Smooth muscle cell (in vitro differentiated cells): ENCODE measurements at regions not wholly inside any gene's neighbourhood (a gene's known extent, or its start where the extent isn't known, plus 50 kb on each side); places are given as distances from the start of the nearest gene placed in this dataset.

Source experiments
- DNase-seq: peaks from one replicate; lab custom pipeline; 2025; ENCODE audit not compliant: unreplicated experiment; lab: John Stamatoyannopoulos, UW
- H2AFZ ChIP-seq: fragments of 200-600 bp; sonication (generic); 2 replicates; pipeline ENCODE4 v1.6.0; 2016; ENCODE audit warnings: antibody characterized with exemption, low read depth, mild to moderate bottlenecking
- H3F3A ChIP-seq: fragments of 200-600 bp; sonication (generic); 2 replicates; pipeline ENCODE4 v1.6.0; 2017; ENCODE audit warnings: antibody characterized with exemption, low read depth
- H3K27ac ChIP-seq: fragments of 200-600 bp; sonication (generic); 2 replicates; pipeline ENCODE4 v1.5.1; 2016; ENCODE audit warnings: low read depth, mild to moderate bottlenecking
- H3K27me3 ChIP-seq: fragments of 200-600 bp; sonication (generic); 2 replicates; pipeline ENCODE4 v1.6.1; 2016; ENCODE audit warnings: low read depth, mild to moderate bottlenecking
- H3K36me3 ChIP-seq: fragments of 200-600 bp; sonication (generic); 2 replicates; pipeline ENCODE4 v1.5.1; 2016; ENCODE audit warnings: low read depth
- H3K4me1 ChIP-seq: fragments of 200-600 bp; sonication (generic); 2 replicates; pipeline ENCODE4 v1.5.1; 2016; ENCODE audit warnings: low read depth
- H3K4me2 ChIP-seq: fragments of 200-600 bp; sonication (generic); 2 replicates; pipeline ENCODE4 v1.6.0; 2016; ENCODE audit warnings: mild to moderate bottlenecking
- H3K4me3 ChIP-seq: fragments of 200-600 bp; sonication (generic); 2 replicates; pipeline ENCODE4 v1.5.1; 2016; ENCODE audit warnings: mild to moderate bottlenecking
- H3K79me2 ChIP-seq: fragments of 200-600 bp; sonication (generic); 2 replicates; pipeline ENCODE4 v1.6.0; 2016; ENCODE audit warnings: low read depth, mild to moderate bottlenecking
- H3K9ac ChIP-seq: fragments of 200-600 bp; sonication (generic); 2 replicates; pipeline ENCODE4 v1.6.0; 2016; ENCODE audit warnings: low read depth
- H3K9me3 ChIP-seq: fragments of 200-600 bp; sonication (generic); replicated peaks from 2 replicates; pipeline ENCODE4 v1.5.1; 2016; ENCODE audit warnings: low read depth
- H4K20me1 ChIP-seq: fragments of 200-600 bp; sonication (generic); 2 replicates; pipeline ENCODE4 v1.6.0; 2016; ENCODE audit warnings: low read depth
- WGBS: methylation state at CpG from one replicate; pipeline ENCODE4 v1.1.7; 2016; ENCODE audit warnings: low lambda C conversion rate; 5-methylcytosine and 5-hydroxymethylcytosine counted together
- TF ChIP-seq, protein P1 (sequence below): fragments of 200-600 bp; sonication (generic); IDR thresholded peaks from 2 replicates; pipeline ENCODE4 v1.5.1; 2017; ENCODE audit warnings: borderline replicate concordance, mild to moderate bottlenecking, antibody characterized with exemption; ENCODE audit not compliant: insufficient read depth, poor library complexity, severe bottlenecking

DNA sequence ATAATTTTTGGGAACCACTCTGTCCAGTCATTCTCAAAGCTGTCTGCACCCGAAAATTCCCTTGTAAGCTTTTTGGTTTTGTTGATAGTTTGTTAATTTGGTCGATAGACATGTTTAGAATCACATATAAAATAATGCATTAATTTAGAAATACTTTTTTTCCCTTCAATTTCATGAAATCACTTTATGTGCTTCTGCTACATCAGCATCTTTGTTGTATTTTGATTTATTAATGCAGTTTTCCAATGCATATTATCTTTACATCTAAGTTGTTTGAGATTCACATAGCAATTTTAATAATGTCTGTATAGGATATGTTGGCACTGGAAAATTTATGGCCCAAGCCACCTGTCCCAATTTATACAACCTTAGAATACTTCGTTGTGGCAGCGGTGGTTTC, 60.6 kb upstream of the SV2C start:
- TF ChIP-seq, protein P1, sequence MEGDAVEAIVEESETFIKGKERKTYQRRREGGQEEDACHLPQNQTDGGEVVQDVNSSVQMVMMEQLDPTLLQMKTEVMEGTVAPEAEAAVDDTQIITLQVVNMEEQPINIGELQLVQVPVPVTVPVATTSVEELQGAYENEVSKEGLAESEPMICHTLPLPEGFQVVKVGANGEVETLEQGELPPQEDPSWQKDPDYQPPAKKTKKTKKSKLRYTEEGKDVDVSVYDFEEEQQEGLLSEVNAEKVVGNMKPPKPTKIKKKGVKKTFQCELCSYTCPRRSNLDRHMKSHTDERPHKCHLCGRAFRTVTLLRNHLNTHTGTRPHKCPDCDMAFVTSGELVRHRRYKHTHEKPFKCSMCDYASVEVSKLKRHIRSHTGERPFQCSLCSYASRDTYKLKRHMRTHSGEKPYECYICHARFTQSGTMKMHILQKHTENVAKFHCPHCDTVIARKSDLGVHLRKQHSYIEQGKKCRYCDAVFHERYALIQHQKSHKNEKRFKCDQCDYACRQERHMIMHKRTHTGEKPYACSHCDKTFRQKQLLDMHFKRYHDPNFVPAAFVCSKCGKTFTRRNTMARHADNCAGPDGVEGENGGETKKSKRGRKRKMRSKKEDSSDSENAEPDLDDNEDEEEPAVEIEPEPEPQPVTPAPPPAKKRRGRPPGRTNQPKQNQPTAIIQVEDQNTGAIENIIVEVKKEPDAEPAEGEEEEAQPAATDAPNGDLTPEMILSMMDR: no peak
- Histone ChIP-seq H3K4me2 (no peak overlapping the region), H3K9me3 (no peaks in the 10 kb centered on the region), H3K27ac (no peak overlapping the region), H3K27me3 (peaks cover 24% of the 10 kb centered on the region), H3K4me1 (no peaks in the 10 kb centered on the region), H3K79me2 (no peaks in the 10 kb centered on the region), H2AFZ (no peak overlapping the region), H3K4me3 (no peak overlapping the region), H3K36me3 (no peaks in the 10 kb centered on the region), H4K20me1 (no peaks in the 10 kb centered on the region), H3K9ac (no peak overlapping the region), H3F3A (no peaks in the 10 kb centered on the region)
- no peak for DNase-seq
- WGBS: 76% methylated on average over 4 of the region's 4 CpGs

DNA sequence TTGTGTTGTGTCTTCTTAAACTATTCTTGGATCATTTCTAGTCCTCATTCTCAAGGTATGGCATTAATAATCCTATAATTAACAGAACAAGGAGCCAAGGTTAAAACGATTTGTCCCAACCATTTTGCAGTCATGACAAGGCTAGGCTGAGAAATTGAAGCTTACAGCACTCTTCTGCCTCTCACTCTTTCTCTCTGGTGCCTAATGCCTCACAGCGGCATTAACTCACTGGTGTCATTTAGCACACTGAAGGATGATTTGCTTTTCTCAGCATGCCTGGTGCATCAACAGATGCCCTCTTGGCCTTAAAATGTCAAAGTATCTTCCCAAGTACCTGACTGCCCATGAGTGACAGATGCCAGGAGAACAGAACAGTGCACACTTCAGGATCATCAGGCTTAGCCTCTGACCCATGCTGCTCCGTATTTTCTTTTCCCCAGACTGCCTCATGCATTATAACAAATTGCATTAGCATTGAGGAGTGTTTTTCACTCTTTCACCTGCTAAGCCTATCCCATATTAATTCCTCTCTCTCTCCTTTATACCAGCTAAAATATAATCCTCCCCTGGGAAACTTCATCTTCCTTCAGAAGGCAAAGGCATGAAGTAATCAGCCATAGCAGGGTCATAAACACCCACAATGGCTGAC, 61.1 kb upstream of the SV2C start:
- Histone ChIP-seq H3K36me3 (no peaks in the 10 kb centered on the region), H3K9me3 (no peaks in the 10 kb centered on the region), H3K27ac (no peak overlapping the region), H3K9ac (no peak overlapping the region), H3K4me1 (no peaks in the 10 kb centered on the region), H3K4me3 (no peak overlapping the region), H3K27me3 (peaks cover 24% of the 10 kb centered on the region), H4K20me1 (no peaks in the 10 kb centered on the region), H2AFZ (no peak overlapping the region), H3K4me2 (no peak overlapping the region), H3K79me2 (no peaks in the 10 kb centered on the region), H3F3A (no peaks in the 10 kb centered on the region)
- 73% methylated on average over 3 of the region's 3 CpGs for WGBS
- TF ChIP-seq, protein P1: no peak
- no peak for DNase-seq

DNA sequence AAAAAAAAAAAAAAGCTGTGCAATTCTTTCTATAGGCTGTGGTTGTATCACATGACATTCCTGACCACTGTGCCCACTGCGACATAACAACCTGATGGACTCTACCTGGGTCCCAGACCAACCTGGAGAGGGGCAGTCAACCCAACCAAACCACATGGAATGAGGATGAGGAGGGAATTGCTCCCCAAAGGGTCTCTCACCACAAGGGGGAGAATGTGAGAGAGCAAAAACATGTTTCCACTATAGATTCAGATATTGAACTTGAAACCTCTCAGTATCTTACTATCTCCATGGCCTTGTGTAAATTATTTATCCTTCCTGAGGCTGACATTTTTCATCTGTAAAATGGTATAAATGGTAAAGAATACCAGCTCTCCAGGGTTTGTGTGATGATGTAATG, 66.9 kb upstream of the SV2C start:
- WGBS: 83% methylated on average over 1 of the region's 1 CpG
- no peak overlapping the region for H3K9ac ChIP-seq

DNA sequence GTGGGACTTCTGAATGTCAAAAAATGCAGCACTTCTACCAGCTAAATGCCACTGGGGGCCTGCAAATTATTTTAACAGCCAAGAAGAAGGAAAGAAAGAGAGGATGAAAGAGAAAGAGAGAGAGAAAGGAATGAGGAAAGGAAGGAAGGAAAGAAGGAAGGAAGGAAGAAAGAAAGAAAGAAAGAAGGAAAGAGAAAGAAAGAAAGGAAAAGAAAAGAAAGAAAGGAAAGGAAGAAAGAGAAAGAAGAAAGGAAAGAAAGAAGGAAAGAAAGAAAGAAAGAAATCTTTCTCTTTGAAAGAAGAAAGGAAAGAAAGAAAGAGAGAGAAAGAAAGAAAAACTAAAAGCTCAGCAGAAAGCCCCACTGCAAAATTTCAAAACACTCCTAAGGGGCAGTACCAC, 69.2 kb upstream of the SV2C start:
- Histone ChIP-seq H3K4me1 (no peaks in the 10 kb centered on the region), H3K9me3 (no peaks in the 10 kb centered on the region), H3K9ac (no peak overlapping the region), H3K4me3 (no peak overlapping the region), H3F3A (no peaks in the 10 kb centered on the region), H3K27me3 (no peaks in the 10 kb centered on the region), H3K79me2 (no peaks in the 10 kb centered on the region), H3K27ac (no peak overlapping the region), H4K20me1 (no peaks in the 10 kb centered on the region), H2AFZ (no peak overlapping the region), H3K36me3 (no peaks in the 10 kb centered on the region), H3K4me2 (no peak overlapping the region)
- TF ChIP-seq, protein P1: no peak
- DNase-seq: no peak

More for the DNA sequence above, 66.9 kb upstream of the SV2C start:
- H3K27ac ChIP-seq: no peak overlapping the region
- H3F3A ChIP-seq: no peaks in the 10 kb centered on the region
- TF ChIP-seq, protein P1: no peak
- peaks cover 11% of the 10 kb centered on the region for H3K27me3 ChIP-seq
- no peak overlapping the region for H3K4me2 ChIP-seq
- H3K9me3 ChIP-seq: no peaks in the 10 kb centered on the region
- H2AFZ ChIP-seq: no peak overlapping the region
- H3K79me2 ChIP-seq: no peaks in the 10 kb centered on the region
- DNase-seq: no peak
- H3K4me3 ChIP-seq: no peak overlapping the region
- H4K20me1 ChIP-seq: no peaks in the 10 kb centered on the region
- H3K4me1 ChIP-seq: no peaks in the 10 kb centered on the region
- H3K36me3 ChIP-seq: no peaks in the 10 kb centered on the region
